HepG2 (cell line): ENCODE measurements at regions not wholly inside any gene's neighbourhood (a gene's known extent, or its start where the extent isn't known, plus 50 kb on each side); places are given as distances from the start of the nearest gene placed in this dataset.

Experiments used
- ATAC-seq: fragments of 200-7000 bp; cut with Tn5 transposase; 3 replicates; pipeline ENCODE4 v1.9.1; 2020; ENCODE audit warnings: mild to moderate bottlenecking, moderate library complexity
- BruUV-seq: library from RNA; stranded (reverse); fragments of 400-500 nt; replicated peaks from 2 replicates; lab custom pipeline; 2021; lab: Mats Ljungman, UMichigan
- CTCF ChIA-PET: fragments of 300-600 bp; formaldehyde crosslinking; extraction: SDS; loops from one replicate; lab custom pipeline; 2021; ENCODE audit warnings: low total read pairs, inconsistent platforms, low intra/inter-chr PET ratio; lab: Yijun Ruan, JAX
- POLR2A ChIA-PET: fragments of 350-600 bp; sonication (Branson Sonifier 250); formaldehyde crosslinking; loops from one replicate; lab custom pipeline; 2020; ENCODE audit warnings: antibody characterized with exemption, inconsistent platforms; lab: Yijun Ruan, JAX
- DNase-seq: peaks from one replicate; pipeline ENCODE4 v3.0.0-alpha.2; 2015; ENCODE audit warnings: low spot score
- FAIRE-seq: peaks from 3 replicates; lab custom pipeline; 2011; peaks lifted over from hg19 to GRCh38; lab: Jason Lieb, UNC
- H2AFZ ChIP-seq: one replicate; pipeline ENCODE4 v1.6.1; 2011; ENCODE audit warnings: low read length, inconsistent platforms
- H3K27ac ChIP-seq: fragments of 300-600 bp; 3 replicates; pipeline ENCODE4 v1.8.0; 2011; ENCODE audit warnings: mixed run types, mild to moderate bottlenecking, mixed read lengths, low read length, inconsistent platforms; ENCODE audit not compliant: insufficient read depth; ENCODE audit errors: extremely low read length
- H3K27me3 ChIP-seq, 2 experiments: fragments of 200-600 bp in 1 of 2; 2 replicates in 1 of 2; 3 replicates in 1 of 2; pipeline versions ENCODE4 v1.6.0 to v1.8.0; 2011; ENCODE audit warnings: low read length in 2 of 2, mild to moderate bottlenecking in 2 of 2, moderate library complexity in 2 of 2, inconsistent platforms in 1 of 2; ENCODE audit not compliant: insufficient read depth in 2 of 2, control insufficient read depth in 1 of 2
- H3K36me3 ChIP-seq, 2 experiments: fragments of 200-600 bp in 1 of 2; replicated peaks in 1 of 2; 2 replicates in 1 of 2; 3 replicates in 1 of 2; pipeline versions ENCODE4 v1.5.1 to v1.8.0; 2011; ENCODE audit warnings: low read length in 2 of 2, inconsistent platforms in 1 of 2; ENCODE audit not compliant: insufficient read depth in 2 of 2, control insufficient read depth in 1 of 2
- H3K4me1 ChIP-seq: 2 replicates; pipeline ENCODE4 v1.5.1; 2012; ENCODE audit warnings: low read length, inconsistent platforms; ENCODE audit not compliant: insufficient read depth
- H3K4me2 ChIP-seq: 2 replicates; pipeline ENCODE4 v1.6.0; 2011; ENCODE audit warnings: low read depth, low read length, inconsistent platforms
- H3K4me3 ChIP-seq, 3 experiments: fragments of 200-600 bp in 1 of 3; sonication (generic), shearing (Covaris generic) in 1 of 3; replicated peaks in 1 of 3; 2 replicates each; pipeline ENCODE4 v1.5.1; 2011 to 2016; ENCODE audit warnings: low read length in 3 of 3, inconsistent platforms in 2 of 3, low read depth in 2 of 3, mild to moderate bottlenecking in 2 of 3, control low read depth in 1 of 3, mixed read lengths in 1 of 3; ENCODE audit not compliant: insufficient read depth in 1 of 3
- H3K79me2 ChIP-seq: one replicate; pipeline ENCODE4 v1.6.1; 2011; ENCODE audit warnings: low read length, inconsistent platforms; ENCODE audit not compliant: insufficient read depth
- H3K9ac ChIP-seq: 2 replicates; pipeline ENCODE4 v1.6.0; 2011; ENCODE audit warnings: mild to moderate bottlenecking, low read depth, low read length, inconsistent platforms; ENCODE audit not compliant: insufficient read depth
- H3K9me3 ChIP-seq: 2 replicates; pipeline ENCODE4 v1.5.1; 2012; ENCODE audit warnings: mild to moderate bottlenecking, low read length
- H4K20me1 ChIP-seq: 2 replicates; pipeline ENCODE4 v1.6.0; 2011; ENCODE audit warnings: inconsistent platforms, mild to moderate bottlenecking, low read length, moderate library complexity; ENCODE audit not compliant: insufficient read depth
- SCMH1 ChIP-seq: sonication (generic); formaldehyde crosslinking; IDR thresholded peaks from 2 replicates; pipeline ENCODE4 v1.9.0; 2021; ENCODE audit warnings: missing genetic modification reagents, mild to moderate bottlenecking, borderline replicate concordance
- TAF15 ChIP-seq: fragments of 200-400 bp; formaldehyde crosslinking; IDR thresholded peaks from one replicate; pipeline ENCODE4 v1.6.1; 2018; ENCODE audit warnings: mild to moderate bottlenecking, low read depth, low read length; ENCODE audit not compliant: poor library complexity, severe bottlenecking
- USF2 ChIP-seq, 2 experiments: sonication (generic) in 1 of 2; formaldehyde crosslinking in 1 of 2; IDR thresholded peaks; 2 replicates each; pipeline versions ENCODE4 v1.5.1 to v1.6.1; 2011 to 2020; ENCODE audit warnings: borderline replicate concordance in 1 of 2, low read depth in 1 of 2, low read length in 1 of 2, mild to moderate bottlenecking in 1 of 2, missing genetic modification reagents in 1 of 2, moderate library complexity in 1 of 2
- ZBTB21 ChIP-seq: sonication (generic); formaldehyde crosslinking; IDR thresholded peaks from 2 replicates; pipeline ENCODE4 v1.4.0; 2020; ENCODE audit warnings: missing genetic modification reagents
- WGBS: methylation state at CpG from one replicate; pipeline ENCODE4 v1.1.6; 2017; ENCODE audit warnings: low lambda C conversion rate; 5-methylcytosine and 5-hydroxymethylcytosine counted together
- in situ Hi-C: cut with HindIII; loops from 2 replicates; pipeline ENCODE4 v1.10.0; 2017; ENCODE audit warnings: low pct_unique_long_range_greater_than_20kb; ENCODE audit not compliant: extremely low pct_ligation_motif_present
- intact Hi-C: fragments of 100-400 bp; cut with micrococcal nuclease; formaldehyde crosslinking; loops from one replicate; pipeline ENCODE4 v1.10.0; 2022; ENCODE audit not compliant: unreplicated experiment
- TF ChIP-seq, protein P1 (sequence below): sonication (generic); formaldehyde crosslinking; IDR thresholded peaks from 2 replicates; pipeline ENCODE4 v1.4.0; 2020; ENCODE audit warnings: missing genetic modification reagents, borderline replicate concordance
- TF ChIP-seq, protein P2 (sequence below): IDR thresholded peaks from 2 replicates; pipeline ENCODE4 v1.6.1; 2016

GRCh38 chr3:94734206-94734605 is 671.3 kb downstream of the NSUN3 start:
- no peak overlapping the region for H3K9ac ChIP-seq
- no TSS peak for BruUV-seq
- no peak for TF ChIP-seq TAF15
- TF ChIP-seq, protein P1, sequence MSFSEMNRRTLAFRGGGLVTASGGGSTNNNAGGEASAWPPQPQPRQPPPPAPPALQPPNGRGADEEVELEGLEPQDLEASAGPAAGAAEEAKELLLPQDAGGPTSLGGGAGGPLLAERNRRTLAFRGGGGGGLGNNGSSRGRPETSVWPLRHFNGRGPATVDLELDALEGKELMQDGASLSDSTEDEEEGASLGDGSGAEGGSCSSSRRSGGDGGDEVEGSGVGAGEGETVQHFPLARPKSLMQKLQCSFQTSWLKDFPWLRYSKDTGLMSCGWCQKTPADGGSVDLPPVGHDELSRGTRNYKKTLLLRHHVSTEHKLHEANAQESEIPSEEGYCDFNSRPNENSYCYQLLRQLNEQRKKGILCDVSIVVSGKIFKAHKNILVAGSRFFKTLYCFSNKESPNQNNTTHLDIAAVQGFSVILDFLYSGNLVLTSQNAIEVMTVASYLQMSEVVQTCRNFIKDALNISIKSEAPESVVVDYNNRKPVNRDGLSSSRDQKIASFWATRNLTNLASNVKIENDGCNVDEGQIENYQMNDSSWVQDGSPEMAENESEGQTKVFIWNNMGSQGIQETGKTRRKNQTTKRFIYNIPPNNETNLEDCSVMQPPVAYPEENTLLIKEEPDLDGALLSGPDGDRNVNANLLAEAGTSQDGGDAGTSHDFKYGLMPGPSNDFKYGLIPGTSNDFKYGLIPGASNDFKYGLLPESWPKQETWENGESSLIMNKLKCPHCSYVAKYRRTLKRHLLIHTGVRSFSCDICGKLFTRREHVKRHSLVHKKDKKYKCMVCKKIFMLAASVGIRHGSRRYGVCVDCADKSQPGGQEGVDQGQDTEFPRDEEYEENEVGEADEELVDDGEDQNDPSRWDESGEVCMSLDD, result no peak
- no peak for TF ChIP-seq ZBTB21
- no peak for TF ChIP-seq USF2 (IDR thresholded peaks at IDR 0.05; ENCODE audit: low read depth, low read length)
- TF ChIP-seq USF2 (CRISPR knock-in tag; IDR thresholded peaks at IDR 0.05; ENCODE audit: borderline replicate concordance), result no peak
- TF ChIP-seq, protein P2, sequence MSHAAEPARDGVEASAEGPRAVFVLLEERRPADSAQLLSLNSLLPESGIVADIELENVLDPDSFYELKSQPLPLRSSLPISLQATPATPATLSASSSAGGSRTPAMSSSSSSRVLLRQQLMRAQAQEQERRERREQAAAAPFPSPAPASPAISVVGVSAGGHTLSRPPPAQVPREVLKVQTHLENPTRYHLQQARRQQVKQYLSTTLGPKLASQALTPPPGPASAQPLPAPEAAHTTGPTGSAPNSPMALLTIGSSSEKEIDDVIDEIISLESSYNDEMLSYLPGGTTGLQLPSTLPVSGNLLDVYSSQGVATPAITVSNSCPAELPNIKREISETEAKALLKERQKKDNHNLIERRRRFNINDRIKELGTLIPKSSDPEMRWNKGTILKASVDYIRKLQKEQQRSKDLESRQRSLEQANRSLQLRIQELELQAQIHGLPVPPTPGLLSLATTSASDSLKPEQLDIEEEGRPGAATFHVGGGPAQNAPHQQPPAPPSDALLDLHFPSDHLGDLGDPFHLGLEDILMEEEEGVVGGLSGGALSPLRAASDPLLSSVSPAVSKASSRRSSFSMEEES (CRISPR knock-in tag), result no peak
- no peak for TF ChIP-seq SCMH1 (CRISPR knock-in tag)
- no peaks in the 10 kb centered on the region for H3K27me3 ChIP-seq
- H3K9me3 ChIP-seq, result no peaks in the 10 kb centered on the region
- FAIRE-seq, result no peak
- no peak overlapping the region for H3K27ac ChIP-seq
- H3K36me3 ChIP-seq, result no peaks in the 10 kb centered on the region
- no peak overlapping the region for H2AFZ ChIP-seq
- ChIA-PET POLR2A (no interaction called here), CTCF (no interaction called here)
- DNase-seq, result no peak
- H3K79me2 ChIP-seq, result no peaks in the 10 kb centered on the region
- intact Hi-C loops (no loop called here), in situ Hi-C loops (no loop called here)
- ATAC-seq, result no peak
- no peak overlapping the region for H3K4me3 ChIP-seq
- H3K4me1 ChIP-seq, result no peaks in the 10 kb centered on the region
- H4K20me1 ChIP-seq, result no peaks in the 10 kb centered on the region
- WGBS, result 0% methylated on average over 2 of the region's 2 CpGs
- no peak overlapping the region for H3K4me2 ChIP-seq
